ACC112 (cell line): ENCODE measurements at regions not wholly inside any gene's neighbourhood (a gene's known extent, or its start where the extent isn't known, plus 50 kb on each side); places are given as distances from the start of the nearest gene placed in this dataset.

Experiments used
- H2AFZ ChIP-seq: fragments of 200-600 bp; sonication (generic); one replicate; pipeline ENCODE4 v1.6.0; 2017; ENCODE audit warnings: antibody characterized with exemption, low read length; ENCODE audit not compliant: unreplicated experiment
- H3K27ac ChIP-seq: fragments of 200-600 bp; sonication (generic); 2 replicates; pipeline ENCODE4 v1.5.1; 2014; ENCODE audit warnings: low read depth, mild to moderate bottlenecking, antibody characterized with exemption, low read length, moderate library complexity
- H3K27me3 ChIP-seq: fragments of 200-600 bp; sonication (generic); 2 replicates; pipeline ENCODE4 v1.6.1; 2014; ENCODE audit warnings: mild to moderate bottlenecking, antibody characterized with exemption, low read length, moderate library complexity, mixed read lengths; ENCODE audit not compliant: insufficient read depth
- H3K36me3 ChIP-seq: fragments of 200-600 bp; sonication (generic); 2 replicates; pipeline ENCODE4 v1.6.1; 2016; ENCODE audit warnings: mild to moderate bottlenecking, antibody characterized with exemption, low read length, moderate library complexity, mixed read lengths; ENCODE audit not compliant: insufficient read depth
- H3K4me1 ChIP-seq: fragments of 200-600 bp; sonication (generic); one replicate; pipeline ENCODE4 v1.6.1; 2016; ENCODE audit warnings: low read length, mixed read lengths; ENCODE audit not compliant: insufficient read depth, unreplicated experiment, control insufficient read depth
- H3K4me3 ChIP-seq: fragments of 200-600 bp; sonication (generic); 2 replicates; pipeline ENCODE4 v1.5.1; 2014; ENCODE audit warnings: mild to moderate bottlenecking, low read depth, low read length
- H3K79me2 ChIP-seq: fragments of 200-600 bp; sonication (generic); one replicate; pipeline ENCODE4 v1.6.0; 2016; ENCODE audit warnings: low read length; ENCODE audit not compliant: control insufficient read depth, unreplicated experiment, insufficient read depth

- Histone ChIP-seq H3K27me3 (no peaks in the 10 kb centered on the region), H3K79me2 (no peaks in the 10 kb centered on the region), H3K36me3 (no peaks in the 10 kb centered on the region), H3K4me1 (no peaks in the 10 kb centered on the region), H3K4me3 (no peak overlapping the region), H3K27ac (no peak overlapping the region), H2AFZ (no peak overlapping the region)
Observed at GRCh38 chr1:79549201-79549600, 542.7 kb upstream of the ADGRL4 start.

GRCh38 chr1:79547514-79547913 lies 541.0 kb upstream of the ADGRL4 start:
- no peaks in the 10 kb centered on the region for H3K27me3 ChIP-seq
- no peak overlapping the region for H3K4me3 ChIP-seq
- no peak overlapping the region for H2AFZ ChIP-seq
- no peak overlapping the region for H3K27ac ChIP-seq
- no peaks in the 10 kb centered on the region for H3K79me2 ChIP-seq
- H3K4me1 ChIP-seq, result no peaks in the 10 kb centered on the region
- no peaks in the 10 kb centered on the region for H3K36me3 ChIP-seq

- Histone ChIP-seq H3K36me3 (no peaks in the 10 kb centered on the region), H3K27ac (no peak overlapping the region), H3K4me3 (no peak overlapping the region), H2AFZ (no peak overlapping the region), H3K27me3 (no peaks in the 10 kb centered on the region), H3K4me1 (no peaks in the 10 kb centered on the region), H3K79me2 (no peaks in the 10 kb centered on the region)
Observed at GRCh38 chr1:79543394-79543793, 536.9 kb upstream of the ADGRL4 start.

DNA sequence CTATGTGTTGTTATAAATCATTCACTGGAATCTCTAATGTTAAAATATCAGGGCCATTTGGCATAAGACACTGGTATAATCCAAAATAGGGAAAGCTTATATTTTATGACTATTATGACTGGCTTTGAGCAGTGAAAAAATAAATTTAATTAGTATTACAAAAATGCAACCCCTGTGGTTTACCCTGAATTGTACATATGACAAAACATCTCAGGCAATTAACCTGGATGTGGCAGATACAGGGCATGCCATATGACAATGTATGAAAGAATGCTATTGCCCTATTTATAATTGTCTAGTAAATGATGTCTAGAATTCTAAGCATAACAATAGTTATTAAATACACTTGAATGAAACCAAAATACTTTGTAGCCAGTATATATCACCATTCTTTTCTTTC lies 532.5 kb upstream of the ADGRL4 start:
- Histone ChIP-seq H3K27me3 (no peaks in the 10 kb centered on the region), H3K4me3 (no peak overlapping the region), H3K4me1 (no peaks in the 10 kb centered on the region), H3K36me3 (no peaks in the 10 kb centered on the region), H3K27ac (no peak overlapping the region), H2AFZ (no peak overlapping the region), H3K79me2 (no peaks in the 10 kb centered on the region)

GRCh38 chr1:79532555-79532954 lies 526.0 kb upstream of the ADGRL4 start:
- Histone ChIP-seq H3K4me3 (no peak overlapping the region), H3K27ac (no peak overlapping the region), H3K36me3 (no peaks in the 10 kb centered on the region), H3K79me2 (no peaks in the 10 kb centered on the region), H3K4me1 (no peaks in the 10 kb centered on the region), H3K27me3 (no peaks in the 10 kb centered on the region), H2AFZ (no peak overlapping the region)

- H3K27me3 ChIP-seq, result no peaks in the 10 kb centered on the region
- no peak overlapping the region for H2AFZ ChIP-seq
- H3K4me3 ChIP-seq, result no peak overlapping the region
- H3K36me3 ChIP-seq, result no peaks in the 10 kb centered on the region
- H3K27ac ChIP-seq, result no peak overlapping the region
- H3K79me2 ChIP-seq, result no peaks in the 10 kb centered on the region
- no peaks in the 10 kb centered on the region for H3K4me1 ChIP-seq
Observed at GRCh38 chr1:79531790-79532189, 525.3 kb upstream of the ADGRL4 start.

GRCh38 chr1:79530476-79530875 lies 523.9 kb upstream of the ADGRL4 start:
- Histone ChIP-seq H2AFZ (no peak overlapping the region), H3K4me1 (no peaks in the 10 kb centered on the region), H3K27ac (no peak overlapping the region), H3K36me3 (no peaks in the 10 kb centered on the region), H3K79me2 (no peaks in the 10 kb centered on the region), H3K27me3 (no peaks in the 10 kb centered on the region), H3K4me3 (no peak overlapping the region)

DNA sequence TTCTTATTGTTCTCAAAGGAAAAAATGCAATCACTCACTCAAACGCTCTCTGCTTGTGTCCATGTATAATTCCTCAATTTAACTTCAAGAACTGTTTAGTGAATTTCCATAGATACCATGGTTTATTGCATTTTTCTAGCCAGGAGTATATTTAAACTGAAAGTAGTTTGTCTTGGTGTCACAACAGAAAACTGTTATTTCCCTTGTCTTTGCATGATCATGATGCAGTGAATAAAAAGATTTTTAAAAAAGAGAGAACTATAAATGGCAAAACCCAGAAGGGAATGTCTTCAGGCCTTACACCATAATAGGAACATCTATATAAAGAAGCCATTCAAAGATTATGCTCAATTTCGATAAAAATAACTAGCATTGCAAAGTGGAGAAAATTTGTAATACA lies 523.5 kb upstream of the ADGRL4 start:
- H3K4me3 ChIP-seq, result no peak overlapping the region
- H3K4me1 ChIP-seq, result no peaks in the 10 kb centered on the region
- no peak overlapping the region for H3K27ac ChIP-seq
- H2AFZ ChIP-seq, result no peak overlapping the region
- H3K36me3 ChIP-seq, result no peaks in the 10 kb centered on the region
- H3K79me2 ChIP-seq, result no peaks in the 10 kb centered on the region
- H3K27me3 ChIP-seq, result no peaks in the 10 kb centered on the region

DNA sequence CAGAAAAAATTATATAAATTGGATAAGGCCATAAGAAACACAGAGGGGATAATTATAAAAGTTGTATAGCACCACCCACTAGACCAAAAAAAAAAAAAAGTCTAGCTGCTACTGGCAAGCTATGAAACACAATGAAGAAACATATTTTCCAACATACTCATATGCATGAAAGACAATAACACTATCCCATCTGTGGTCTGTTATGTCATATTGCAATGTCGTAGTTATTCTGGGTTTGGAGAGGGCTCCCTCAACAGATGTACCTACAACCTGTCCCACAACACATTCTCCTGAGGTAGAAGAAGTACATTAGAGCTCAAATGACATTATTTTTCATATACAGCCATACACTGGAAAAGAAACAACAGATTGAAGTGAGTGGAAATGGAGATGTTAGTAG lies 517.6 kb upstream of the ADGRL4 start:
- Histone ChIP-seq H3K27me3 (no peaks in the 10 kb centered on the region), H2AFZ (no peak overlapping the region), H3K27ac (no peak overlapping the region), H3K36me3 (no peaks in the 10 kb centered on the region), H3K4me3 (no peak overlapping the region), H3K79me2 (no peaks in the 10 kb centered on the region), H3K4me1 (no peaks in the 10 kb centered on the region)

DNA sequence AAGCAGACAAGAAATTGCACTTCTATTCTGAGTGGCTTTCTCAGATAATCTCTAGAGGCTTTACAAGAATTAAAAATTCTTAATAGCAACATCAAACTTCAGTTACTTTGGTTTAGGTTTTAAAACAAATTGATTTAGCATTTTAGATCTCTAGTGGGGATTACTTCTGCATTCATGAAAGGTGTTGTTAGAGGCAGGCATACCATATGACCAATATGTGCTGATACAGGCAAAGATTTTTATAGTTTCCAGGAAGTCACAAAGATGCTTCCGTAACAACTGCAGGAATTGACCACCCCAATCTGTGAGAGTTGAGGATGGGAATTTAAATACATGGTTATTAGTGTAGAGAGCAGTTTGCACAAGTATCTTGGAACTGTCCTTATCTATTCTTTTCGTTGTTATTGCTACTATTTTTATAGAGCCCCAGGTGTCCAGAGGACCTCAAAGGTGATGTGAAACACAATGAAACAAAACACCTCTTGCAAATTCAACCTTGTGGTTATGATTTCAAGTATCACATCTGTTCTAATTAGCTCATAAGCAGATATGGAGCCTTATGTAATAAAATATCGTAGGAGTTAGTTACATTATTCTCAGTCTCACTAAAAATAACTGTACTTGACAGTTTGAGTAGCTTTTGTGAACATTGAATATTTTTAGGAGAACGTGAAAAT lies 512.7 kb upstream of the ADGRL4 start:
- Histone ChIP-seq H3K27me3 (no peaks in the 10 kb centered on the region), H3K36me3 (no peaks in the 10 kb centered on the region), H3K4me3 (no peak overlapping the region), H3K79me2 (no peaks in the 10 kb centered on the region), H2AFZ (no peak overlapping the region), H3K27ac (no peak overlapping the region), H3K4me1 (no peaks in the 10 kb centered on the region)

DNA sequence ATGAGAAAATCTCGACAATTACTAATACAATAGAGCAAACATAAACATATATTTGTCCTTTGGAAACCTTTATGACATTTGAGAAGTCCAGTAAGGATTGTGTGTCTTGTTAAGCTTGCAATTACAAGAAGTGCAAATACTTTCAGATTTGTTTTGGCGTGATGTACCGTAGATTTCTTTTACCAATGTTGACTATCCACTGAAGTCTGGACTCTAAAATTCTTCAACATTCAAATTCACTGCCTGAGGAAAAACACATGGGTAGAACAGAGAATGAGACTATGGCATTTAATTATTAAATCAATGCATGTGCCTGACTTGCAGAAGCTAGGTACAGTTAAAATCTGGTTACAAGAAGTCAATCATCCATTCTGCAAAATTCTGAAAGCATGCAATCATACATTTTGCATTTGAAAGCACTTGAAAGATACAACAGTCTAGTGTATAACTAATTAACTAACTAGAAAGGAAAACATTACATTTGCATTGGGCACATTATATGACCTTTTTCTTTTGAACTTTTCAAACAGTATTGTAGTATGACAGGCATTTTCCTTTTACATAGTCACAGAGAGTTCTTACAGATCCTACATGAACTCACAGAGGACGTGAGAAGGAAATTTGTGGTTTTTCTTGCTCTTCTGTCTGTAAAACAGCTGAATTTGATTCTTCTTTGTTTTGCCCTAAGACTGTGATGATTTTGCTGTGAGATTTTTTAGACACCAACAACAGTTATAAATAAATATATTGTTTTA lies 511.1 kb upstream of the ADGRL4 start:
- Histone ChIP-seq H3K4me1 (no peaks in the 10 kb centered on the region), H3K27me3 (no peaks in the 10 kb centered on the region), H2AFZ (no peak overlapping the region), H3K27ac (no peak overlapping the region), H3K4me3 (no peak overlapping the region), H3K36me3 (no peaks in the 10 kb centered on the region), H3K79me2 (no peaks in the 10 kb centered on the region)
